ENCODE measurements at regions not wholly inside any gene's neighbourhood (a gene's known extent, or its start where the extent isn't known, plus 50 kb on each side); places are given as distances from the start of the nearest gene placed in this dataset.

DNA sequence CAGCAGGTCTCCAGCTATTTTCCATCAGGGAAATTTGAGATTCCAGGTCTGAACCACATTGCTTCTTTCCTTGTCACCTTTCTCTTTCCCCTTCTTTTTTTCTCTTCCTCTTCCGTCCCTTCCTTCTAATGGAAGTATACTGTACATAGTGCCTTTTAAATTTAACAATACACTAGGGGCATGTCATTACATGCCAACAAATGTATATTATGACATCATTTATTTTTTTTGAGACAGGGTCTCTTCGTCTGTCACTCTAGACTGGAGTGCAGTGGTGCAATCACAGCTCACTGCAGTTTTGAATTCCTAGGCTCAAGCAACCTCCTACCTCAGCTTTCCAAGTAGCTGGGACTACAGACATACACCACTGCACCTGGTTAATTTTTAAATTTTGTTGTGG, 148.9 kb downstream of the SUDS3 start:
- no peaks in the 10 kb centered on the region for H3K36me3 ChIP-seq
- 42% methylated on average over 2 of the region's 2 CpGs for WGBS
- no peak for DNase-seq (ENCODE audit: low spot score in 2 of 2)
- no peaks in the 10 kb centered on the region for H3K4me1 ChIP-seq
- no peaks in the 10 kb centered on the region for H3K27me3 ChIP-seq
- peaks cover 3% of the 10 kb centered on the region for H3K9me3 ChIP-seq
- TF ChIP-seq, protein P1, sequence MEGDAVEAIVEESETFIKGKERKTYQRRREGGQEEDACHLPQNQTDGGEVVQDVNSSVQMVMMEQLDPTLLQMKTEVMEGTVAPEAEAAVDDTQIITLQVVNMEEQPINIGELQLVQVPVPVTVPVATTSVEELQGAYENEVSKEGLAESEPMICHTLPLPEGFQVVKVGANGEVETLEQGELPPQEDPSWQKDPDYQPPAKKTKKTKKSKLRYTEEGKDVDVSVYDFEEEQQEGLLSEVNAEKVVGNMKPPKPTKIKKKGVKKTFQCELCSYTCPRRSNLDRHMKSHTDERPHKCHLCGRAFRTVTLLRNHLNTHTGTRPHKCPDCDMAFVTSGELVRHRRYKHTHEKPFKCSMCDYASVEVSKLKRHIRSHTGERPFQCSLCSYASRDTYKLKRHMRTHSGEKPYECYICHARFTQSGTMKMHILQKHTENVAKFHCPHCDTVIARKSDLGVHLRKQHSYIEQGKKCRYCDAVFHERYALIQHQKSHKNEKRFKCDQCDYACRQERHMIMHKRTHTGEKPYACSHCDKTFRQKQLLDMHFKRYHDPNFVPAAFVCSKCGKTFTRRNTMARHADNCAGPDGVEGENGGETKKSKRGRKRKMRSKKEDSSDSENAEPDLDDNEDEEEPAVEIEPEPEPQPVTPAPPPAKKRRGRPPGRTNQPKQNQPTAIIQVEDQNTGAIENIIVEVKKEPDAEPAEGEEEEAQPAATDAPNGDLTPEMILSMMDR (IDR thresholded peaks at IDR 0.05): no peak
- TF ChIP-seq POLR2A (IDR thresholded peaks at IDR 0.05): no peak
- TF ChIP-seq POLR2AphosphoS5 (IDR thresholded peaks at IDR 0.05): no peak
- TF ChIP-seq EP300 (IDR thresholded peaks at IDR 0.05): no peak
- H3K27ac ChIP-seq: no peak overlapping the region
- no peak overlapping the region for H3K4me3 ChIP-seq

DNA sequence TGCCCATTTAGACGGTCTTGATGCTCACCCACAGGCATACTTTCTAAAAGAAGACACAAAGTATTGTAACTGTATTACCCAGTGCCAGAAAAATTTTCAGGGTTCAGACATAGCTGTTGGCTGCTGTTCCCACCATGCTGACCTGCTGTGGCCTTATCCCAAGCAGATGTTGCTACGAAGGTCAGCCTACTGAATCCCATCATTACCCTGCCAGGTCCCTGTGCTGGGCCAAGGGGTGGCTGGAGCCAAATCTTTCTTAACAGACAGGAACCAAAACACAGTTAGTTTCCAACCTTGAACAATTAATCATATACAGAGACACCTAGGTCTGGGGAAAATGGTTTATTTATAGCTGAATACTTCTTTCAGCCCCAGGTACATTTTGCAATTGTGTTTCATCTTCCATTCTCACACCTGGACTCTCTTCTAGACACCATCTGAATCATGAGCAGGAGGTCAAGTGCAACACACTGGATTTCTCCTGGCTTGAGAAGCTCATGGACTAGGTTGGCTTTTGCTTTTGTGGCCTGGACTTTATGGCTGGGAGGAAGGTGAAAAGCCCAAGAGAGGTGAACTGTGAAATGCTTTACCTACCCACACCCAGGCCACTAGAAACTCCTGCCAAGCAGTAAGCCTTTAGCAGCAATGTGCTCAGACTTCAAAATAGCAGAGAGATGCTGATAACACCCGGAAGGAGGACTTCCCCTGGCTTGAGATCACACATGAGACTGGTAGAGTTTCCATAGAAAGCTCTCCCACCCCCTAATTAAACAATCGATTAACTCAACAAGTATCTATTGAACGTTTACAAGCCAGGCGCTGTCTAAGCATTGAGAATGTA, 150.1 kb downstream of the SUDS3 start:
- TF ChIP-seq POLR2AphosphoS5 (IDR thresholded peaks at IDR 0.05) (no peak), POLR2A (IDR thresholded peaks at IDR 0.05) (no peak), EP300 (IDR thresholded peaks at IDR 0.05) (no peak)
- TF ChIP-seq, protein P1 (IDR thresholded peaks at IDR 0.05): no peak
- Histone ChIP-seq H3K27me3 (no peaks in the 10 kb centered on the region), H3K4me3 (no peak overlapping the region), H3K4me1 (no peaks in the 10 kb centered on the region), H3K27ac (no peak overlapping the region), H3K36me3 (no peaks in the 10 kb centered on the region), H3K9me3 (peaks cover 3% of the 10 kb centered on the region)
- 75% methylated on average over 6 of the region's 6 CpGs for WGBS
- DNase-seq (ENCODE audit: low spot score in 2 of 2): no peak

DNA sequence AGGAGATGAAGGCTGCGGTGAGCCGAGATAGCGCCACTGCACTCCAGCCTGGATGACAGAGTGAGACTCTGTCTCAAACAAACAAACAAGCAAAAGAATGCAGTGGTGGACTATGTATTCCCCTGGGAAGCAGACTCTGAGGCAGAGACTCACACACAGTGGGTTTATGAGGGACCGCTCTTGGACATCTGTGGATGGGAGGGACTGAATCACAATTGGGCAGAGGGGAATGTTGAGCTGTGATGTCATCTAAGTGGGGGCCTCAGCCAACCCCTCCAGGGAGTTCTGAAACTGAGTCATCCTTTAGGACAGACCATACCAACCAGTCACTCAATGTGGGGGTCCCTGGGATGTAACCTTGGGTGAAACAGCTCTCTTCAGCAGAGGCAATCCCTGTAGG, 151.0 kb downstream of the SUDS3 start:
- Histone ChIP-seq H3K36me3 (no peaks in the 10 kb centered on the region), H3K4me1 (no peaks in the 10 kb centered on the region), H3K4me3 (no peak overlapping the region), H3K27ac (no peak overlapping the region), H3K27me3 (no peaks in the 10 kb centered on the region), H3K9me3 (peaks cover 3% of the 10 kb centered on the region)
- whole genome bisulfite sequencing: 96% methylated on average over 4 of the region's 4 CpGs
- TF ChIP-seq EP300 (IDR thresholded peaks at IDR 0.05) (no peak), POLR2AphosphoS5 (IDR thresholded peaks at IDR 0.05) (no peak), POLR2A (IDR thresholded peaks at IDR 0.05) (no peak)
- TF ChIP-seq, protein P1 (IDR thresholded peaks at IDR 0.05): no peak
- no peak for DNase-seq (ENCODE audit: low spot score in 2 of 2)

DNA sequence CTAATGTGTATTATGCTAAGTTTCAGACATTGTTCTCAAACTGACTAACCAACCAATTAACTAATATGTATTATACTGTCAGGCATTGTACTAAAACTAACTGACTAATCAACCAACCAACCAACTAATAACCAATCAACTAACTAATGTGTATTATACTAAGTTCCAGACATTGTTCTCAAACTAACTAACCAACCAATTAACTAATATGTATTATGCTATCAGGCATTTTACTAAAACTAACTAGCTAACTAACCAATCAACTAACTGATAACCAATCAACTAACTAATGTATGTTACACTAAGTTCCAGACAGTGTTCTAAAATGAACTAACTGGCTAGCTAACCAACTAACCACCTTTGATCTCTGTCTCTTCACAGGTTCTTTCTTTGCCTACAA, 152.3 kb downstream of the SUDS3 start:
- peaks cover 3% of the 10 kb centered on the region for H3K9me3 ChIP-seq
- no peak for DNase-seq (ENCODE audit: low spot score in 2 of 2)
- H3K4me3 ChIP-seq: no peak overlapping the region
- no peaks in the 10 kb centered on the region for H3K4me1 ChIP-seq
- no peaks in the 10 kb centered on the region for H3K36me3 ChIP-seq
- no peak overlapping the region for H3K27ac ChIP-seq
- no peaks in the 10 kb centered on the region for H3K27me3 ChIP-seq
- no peak for TF ChIP-seq POLR2AphosphoS5 (IDR thresholded peaks at IDR 0.05)
- TF ChIP-seq, protein P1 (IDR thresholded peaks at IDR 0.05): no peak
- TF ChIP-seq EP300 (IDR thresholded peaks at IDR 0.05): no peak
- TF ChIP-seq POLR2A (IDR thresholded peaks at IDR 0.05): no peak

DNA sequence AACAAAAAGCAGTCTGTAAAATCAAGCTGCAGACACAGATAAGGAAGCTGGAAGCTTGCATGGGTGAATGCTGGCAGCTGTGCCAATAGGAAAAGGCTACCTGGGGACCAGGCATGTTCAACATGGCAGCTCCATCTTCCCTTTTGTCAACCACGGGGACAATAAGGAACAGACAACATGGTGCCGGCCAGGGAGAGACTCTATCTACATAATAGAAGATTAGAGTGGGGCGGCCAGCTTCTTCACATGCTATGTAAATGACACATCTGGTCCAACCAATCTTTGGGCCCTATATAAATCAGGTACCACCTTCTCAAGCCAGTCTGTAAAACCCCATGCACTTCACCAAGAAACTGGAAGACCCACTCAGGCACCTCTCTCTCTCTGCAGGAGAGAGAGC, 157.6 kb downstream of the SUDS3 start:
- H3K4me3 ChIP-seq: no peak overlapping the region

More for the DNA sequence above, 157.6 kb downstream of the SUDS3 start:
- Histone ChIP-seq H3K36me3 (no peaks in the 10 kb centered on the region), H3K4me1 (no peaks in the 10 kb centered on the region), H3K27ac (no peak overlapping the region), H3K9me3 (peaks cover 2% of the 10 kb centered on the region), H3K27me3 (no peaks in the 10 kb centered on the region)
- no peak for DNase-seq (ENCODE audit: low spot score in 2 of 2)
- no peak for TF ChIP-seq POLR2A (IDR thresholded peaks at IDR 0.05)
- TF ChIP-seq, protein P1 (IDR thresholded peaks at IDR 0.05): no peak
- WGBS: 83% methylated on average over 3 of the region's 3 CpGs
